SKM-1 treated with dmso at 0.1 percent for 144 hours (cell line): ENCODE measurements at regions not wholly inside any gene's neighbourhood (a gene's known extent, or its start where the extent isn't known, plus 50 kb on each side); places are given as distances from the start of the nearest gene placed in this dataset.
"Not testable (repeated sequence)": the region's sequence is repeated elsewhere in the genome, so short reads cannot be mapped to it uniquely, and the experiment has no call there.

Experiments
- DNase-seq: peaks from one replicate; lab custom pipeline; 2025; ENCODE audit not compliant: unreplicated experiment; lab: John Stamatoyannopoulos, UW

GRCh38 chr20:22093122-22093521 is 387.7 kb downstream of the PAX1 start:
- no peak for DNase-seq

GRCh38 chr20:22088882-22089281 is 383.4 kb downstream of the PAX1 start:
- DNase-seq, result no peak

- no peak for DNase-seq
These were observed 375.5 kb downstream of the PAX1 start for GRCh38 chr20:22080985-22081384.

- DNase-seq, result no peak
These were observed 369.2 kb downstream of the PAX1 start for GRCh38 chr20:22074635-22075034.

- no peak for DNase-seq
These were observed 366.4 kb downstream of the PAX1 start for GRCh38 chr20:22071841-22072240.

GRCh38 chr20:22070610-22071058 is 365.2 kb downstream of the PAX1 start:
- no peak for DNase-seq

GRCh38 chr20:22063753-22064152 is 358.3 kb downstream of the PAX1 start:
- no peak for DNase-seq

- DNase-seq, result no peak
These were observed 357.4 kb downstream of the PAX1 start for GRCh38 chr20:22062874-22063273.

- DNase-seq, result no peak
These were observed 355.1 kb downstream of the PAX1 start for GRCh38 chr20:22060610-22061009.

GRCh38 chr20:22058746-22059145 is 353.3 kb downstream of the PAX1 start:
- DNase-seq, result no peak

GRCh38 chr20:22055981-22056380 is 350.5 kb downstream of the PAX1 start:
- DNase-seq, result no peak

- no peak for DNase-seq
These were observed 346.7 kb downstream of the PAX1 start for GRCh38 chr20:22052025-22052650.

- not testable (repeated sequence) for DNase-seq
These were observed 340.6 kb downstream of the PAX1 start for GRCh38 chr20:22045956-22046507.

- no peak for DNase-seq
These were observed 322.0 kb downstream of the PAX1 start for GRCh38 chr20:22027423-22027822.

GRCh38 chr20:22020201-22020600 is 314.7 kb downstream of the PAX1 start:
- DNase-seq, result no peak

GRCh38 chr20:22008456-22008855 is 303.0 kb downstream of the PAX1 start:
- DNase-seq, result no peak

- DNase-seq, result no peak
These were observed 300.8 kb downstream of the PAX1 start for GRCh38 chr20:22006306-22006705.

- no peak for DNase-seq
These were observed 300.1 kb downstream of the PAX1 start for GRCh38 chr20:22005535-22005934.

- no peak for DNase-seq
These were observed 299.5 kb downstream of the PAX1 start for GRCh38 chr20:22004946-22005345.

- no peak for DNase-seq
These were observed 298.2 kb downstream of the PAX1 start for GRCh38 chr20:22003680-22004079.

GRCh38 chr20:22001886-22002285 is 296.4 kb downstream of the PAX1 start:
- DNase-seq, result no peak

GRCh38 chr20:21995461-21995860 is 290.0 kb downstream of the PAX1 start:
- no peak for DNase-seq

GRCh38 chr20:21994203-21994602 is 288.7 kb downstream of the PAX1 start:
- no peak for DNase-seq
